ENCODE measurements at regions not wholly inside any gene's neighbourhood (a gene's known extent, or its start where the extent isn't known, plus 50 kb on each side); places are given as distances from the start of the nearest gene placed in this dataset.
A peak's percentile ranks its signal among the peaks of the same experiment; 100 is the strongest.

DNA sequence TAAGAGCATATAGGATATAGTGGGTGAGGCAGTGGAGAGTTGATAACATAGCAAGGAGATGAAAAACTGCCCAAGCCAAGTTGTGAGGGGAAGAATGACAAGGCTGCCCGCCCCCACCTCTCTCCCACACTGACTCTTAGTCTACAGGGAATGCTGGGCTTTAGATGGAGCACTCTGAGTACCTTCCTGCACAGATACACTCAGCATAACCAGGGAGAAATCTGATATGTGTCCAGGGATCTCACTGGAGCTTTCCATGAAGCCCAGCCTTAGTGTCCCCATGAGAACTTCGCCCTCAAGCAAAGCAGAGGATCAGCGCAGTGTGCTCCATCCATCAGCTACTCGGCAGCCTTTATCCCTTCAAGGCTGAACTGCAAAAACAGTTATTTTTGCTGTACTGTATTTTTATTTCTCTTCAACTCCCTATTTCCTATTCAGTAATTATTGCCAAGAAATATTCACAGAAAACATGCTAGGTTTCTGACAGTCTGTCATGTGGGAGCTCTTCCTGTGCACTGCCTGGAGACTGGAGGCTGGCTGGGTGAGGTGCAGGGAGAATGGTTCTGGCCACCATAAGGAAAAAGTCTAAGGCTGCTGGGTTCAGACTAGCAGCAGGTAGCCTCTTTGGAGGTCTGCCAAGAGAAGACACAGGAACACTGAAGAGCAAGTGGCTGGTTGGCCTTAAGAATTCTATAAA lies 475.2 kb upstream of the PPP2R3A start:
- DNase-seq: no peak

- DNase-seq: no peak
Observed at GRCh38 chr3:135491491-135492205, 473.9 kb upstream of the PPP2R3A start.

GRCh38 chr3:135495891-135496290 lies 469.6 kb upstream of the PPP2R3A start:
- no peak for DNase-seq

DNA sequence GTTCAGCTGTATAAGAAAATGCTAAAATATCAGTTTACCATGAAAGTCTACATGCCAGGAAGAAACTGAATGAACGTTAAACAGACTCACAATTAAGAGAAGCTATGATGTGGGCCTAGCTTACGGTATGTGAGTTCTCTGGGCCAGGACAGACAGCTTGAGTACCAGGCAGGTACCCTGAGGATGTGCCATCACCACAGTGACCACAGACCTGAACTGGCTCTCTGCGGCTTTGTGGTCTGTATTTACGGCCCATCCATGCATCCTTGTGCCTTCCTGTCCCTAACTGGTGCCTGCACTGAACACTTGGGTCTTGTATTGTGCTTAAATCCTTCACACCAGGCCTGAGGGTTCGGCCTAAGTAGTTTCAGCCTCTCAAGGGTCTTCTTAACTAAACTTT lies 467.5 kb upstream of the PPP2R3A start:
- DNase-seq: no peak

DNA sequence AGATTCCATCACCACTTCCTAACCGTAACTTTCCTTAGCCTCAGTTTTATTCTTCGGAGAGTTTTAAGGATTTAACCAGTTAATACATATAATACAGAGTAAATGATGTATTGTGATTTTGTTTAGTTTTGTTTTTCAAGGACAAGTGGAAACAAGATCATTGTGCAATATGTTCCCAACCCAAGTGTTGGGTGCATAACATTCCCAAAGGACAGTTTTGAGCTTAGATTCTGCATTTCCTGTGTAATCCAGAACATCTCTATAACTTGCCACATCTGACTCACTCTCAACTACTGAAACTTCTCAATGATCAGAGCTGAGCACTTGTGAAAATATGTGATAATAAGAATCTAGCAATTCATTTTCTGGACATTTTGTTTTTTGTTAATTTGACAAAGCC lies 466.1 kb upstream of the PPP2R3A start:
- no peak for DNase-seq

DNA sequence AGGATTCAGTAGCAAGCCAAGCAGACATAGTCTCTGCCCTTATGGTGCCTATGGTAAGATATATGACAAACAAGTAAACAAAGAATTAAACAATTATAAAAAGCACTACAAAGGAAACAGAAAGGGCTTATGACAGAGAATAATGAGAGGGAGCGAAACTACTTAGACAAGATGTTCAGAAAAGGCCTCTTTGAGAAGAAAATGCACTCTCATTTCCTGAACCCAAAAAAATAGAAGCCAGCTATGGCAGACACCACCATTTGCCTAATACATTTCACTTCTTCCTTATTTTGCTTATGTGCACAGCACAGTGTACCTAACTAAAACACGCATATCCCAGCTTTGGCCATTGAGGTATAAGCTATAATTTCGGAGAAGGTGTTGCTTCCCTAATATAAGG lies 465.5 kb upstream of the PPP2R3A start:
- DNase-seq: no peak

DNA sequence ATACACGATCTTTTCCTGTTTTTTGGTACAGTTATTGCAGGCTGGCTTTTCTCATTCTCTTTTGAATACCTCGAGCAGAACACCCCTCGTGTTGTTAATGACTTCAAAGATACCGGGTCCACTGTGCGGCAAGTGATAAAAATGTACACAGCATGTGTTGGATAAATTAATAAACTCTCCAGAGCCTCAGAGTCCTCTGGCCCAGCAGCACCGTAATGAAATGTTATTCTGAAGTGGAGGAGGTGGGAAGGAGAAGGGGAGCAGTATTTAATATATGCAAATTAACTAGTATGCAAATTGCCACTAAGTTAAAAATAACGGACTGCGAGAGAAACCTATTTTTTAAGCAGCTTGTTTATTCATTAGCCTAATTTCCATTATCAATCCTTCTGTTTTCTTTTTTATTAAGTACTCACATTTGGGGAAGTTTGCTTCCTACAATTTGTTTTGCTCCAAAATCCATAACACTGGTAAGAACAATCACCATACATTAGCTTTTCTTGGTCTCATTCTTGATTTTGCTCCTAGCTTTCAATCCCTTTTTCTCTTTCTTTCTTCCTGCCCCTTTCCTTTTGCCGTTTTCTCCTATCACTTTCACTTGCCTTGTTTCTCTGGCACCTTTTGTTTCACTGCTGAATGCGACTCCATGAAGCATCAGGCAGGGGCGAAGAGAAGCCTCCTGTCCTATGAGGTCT lies 462.3 kb upstream of the PPP2R3A start:
- no peak for DNase-seq

- DNase-seq: peak in 1 of 2 experiments; percentile 44
Observed at GRCh38 chr3:135503760-135504686, 461.5 kb upstream of the PPP2R3A start.

DNA sequence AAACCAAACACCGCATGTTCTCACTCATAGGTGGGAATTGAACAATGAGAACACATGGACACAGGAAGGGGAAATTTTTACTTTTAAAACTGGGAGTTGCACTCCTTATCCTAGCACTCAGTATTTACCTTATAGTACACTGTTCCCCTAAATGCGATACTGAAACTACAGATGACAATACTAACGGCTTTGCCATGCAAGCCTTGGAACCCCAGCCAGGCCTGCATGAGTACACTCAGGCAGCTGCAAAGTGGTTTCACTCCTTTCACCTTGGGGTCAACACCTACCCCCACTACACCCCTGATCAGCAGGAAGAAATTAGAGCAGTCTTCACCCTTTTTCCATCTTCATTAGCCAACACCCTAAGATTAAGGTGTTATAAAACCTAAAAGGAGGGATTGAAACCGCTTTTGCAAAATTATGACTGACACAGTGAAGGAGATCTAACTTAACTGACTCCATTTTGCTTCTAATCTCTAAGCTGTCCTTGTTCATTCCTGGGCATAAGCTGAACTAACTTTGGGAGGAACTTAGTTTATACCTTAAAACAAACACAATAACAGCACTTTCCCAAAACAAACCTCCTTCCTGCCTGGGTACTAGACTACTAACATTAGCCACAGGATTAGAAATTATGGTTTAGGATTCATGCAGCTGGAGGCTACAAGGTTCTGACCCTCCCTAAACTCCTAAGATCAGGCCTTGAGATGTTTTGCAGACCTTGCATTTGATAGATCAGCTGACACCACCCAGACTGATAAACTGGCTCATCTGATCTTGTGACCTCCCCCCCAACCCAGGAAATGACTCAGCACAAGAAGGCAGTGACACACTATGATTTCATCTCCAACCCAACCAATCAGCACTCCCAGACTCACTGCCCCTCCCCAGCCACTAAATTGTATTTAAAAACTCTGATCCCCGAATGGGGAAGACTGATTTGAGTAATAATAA lies 452.1 kb upstream of the PPP2R3A start:
- DNase-seq: no peak

DNA sequence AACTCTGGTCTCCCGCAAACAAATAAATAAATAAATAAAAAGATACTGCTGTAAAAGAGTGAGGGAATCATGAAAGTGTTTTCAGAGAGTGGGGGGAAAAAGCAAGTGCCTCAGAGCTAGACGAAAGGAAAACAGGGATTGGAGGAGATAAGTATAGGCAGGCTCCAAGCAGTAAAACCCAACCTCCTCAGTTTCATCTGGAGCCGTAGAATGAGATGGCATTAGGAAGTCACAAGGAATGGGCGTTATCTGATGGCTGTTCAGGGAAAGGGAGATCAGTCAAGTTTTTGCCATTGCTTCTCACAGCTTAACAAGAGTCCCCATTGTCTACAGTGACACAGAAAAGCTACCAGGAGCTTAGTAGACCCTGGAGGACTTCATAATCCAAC lies 451.5 kb upstream of the PPP2R3A start:
- no peak for DNase-seq

DNA sequence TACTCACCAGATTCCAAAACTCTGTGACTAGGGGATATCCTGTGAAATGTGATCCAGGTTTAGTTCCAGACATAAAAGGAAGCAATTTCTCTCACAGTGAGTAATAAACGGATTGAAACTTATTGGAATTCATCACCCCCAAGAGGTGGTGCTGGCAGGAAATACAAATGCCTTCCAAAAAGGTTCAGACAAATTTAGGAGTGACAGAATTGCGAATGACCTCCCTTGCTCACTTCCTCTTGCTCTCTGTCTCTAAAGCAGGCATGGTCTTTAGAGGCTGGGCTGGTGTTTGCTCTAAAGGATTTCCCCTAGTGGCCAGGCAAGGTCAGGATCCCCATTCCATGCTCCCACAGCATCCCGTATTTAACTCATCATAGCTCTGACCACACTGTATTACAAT lies 449.4 kb upstream of the PPP2R3A start:
- no peak for DNase-seq

DNA sequence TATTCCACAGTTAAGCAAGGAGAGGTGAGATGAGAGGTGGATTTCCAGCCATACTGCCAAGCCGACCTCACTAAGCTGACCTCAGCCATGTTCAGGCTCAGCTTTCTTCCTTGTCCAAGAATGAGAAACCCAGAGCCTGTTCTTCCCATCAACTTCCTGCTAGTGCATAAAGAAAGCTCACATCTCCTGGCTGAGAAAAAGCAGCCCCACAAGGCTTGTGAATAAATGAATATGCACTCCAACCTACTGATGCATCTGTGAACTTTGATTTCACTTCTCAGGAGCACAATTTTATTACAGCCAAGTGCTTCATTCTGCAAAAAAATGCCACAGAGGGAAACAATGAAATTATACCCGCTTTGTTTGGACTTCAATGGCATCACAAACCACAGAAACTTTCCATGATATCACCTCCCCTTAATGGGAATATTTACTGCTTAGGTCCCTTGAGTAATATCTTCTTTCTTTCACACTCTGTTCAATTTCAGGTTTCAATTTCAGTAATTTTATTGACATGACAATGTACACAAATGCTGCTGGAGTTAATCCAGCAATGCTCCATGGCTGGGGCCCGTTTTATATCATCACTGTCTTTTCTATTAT lies 437.0 kb upstream of the PPP2R3A start:
- DNase-seq: no peak

DNA sequence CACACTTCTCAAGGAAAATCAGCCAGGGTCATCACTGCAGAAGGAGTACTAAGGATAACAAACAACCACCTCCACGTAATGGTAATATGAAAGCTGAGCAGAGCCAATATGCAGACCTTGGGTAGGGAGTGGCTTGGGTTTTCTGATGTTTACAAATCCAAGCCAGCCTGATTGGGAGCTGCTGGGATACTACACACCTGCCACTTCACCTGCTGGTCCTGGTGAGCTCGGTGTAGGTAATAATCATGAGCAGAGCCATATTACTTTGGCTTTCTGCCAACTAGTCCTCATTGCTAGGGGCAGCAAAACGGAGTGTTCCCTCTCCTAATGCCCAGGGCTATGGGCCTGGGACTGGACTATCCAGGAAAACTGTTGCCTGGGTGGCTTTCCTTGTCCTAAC lies 433.5 kb upstream of the PPP2R3A start:
- no peak for DNase-seq

DNA sequence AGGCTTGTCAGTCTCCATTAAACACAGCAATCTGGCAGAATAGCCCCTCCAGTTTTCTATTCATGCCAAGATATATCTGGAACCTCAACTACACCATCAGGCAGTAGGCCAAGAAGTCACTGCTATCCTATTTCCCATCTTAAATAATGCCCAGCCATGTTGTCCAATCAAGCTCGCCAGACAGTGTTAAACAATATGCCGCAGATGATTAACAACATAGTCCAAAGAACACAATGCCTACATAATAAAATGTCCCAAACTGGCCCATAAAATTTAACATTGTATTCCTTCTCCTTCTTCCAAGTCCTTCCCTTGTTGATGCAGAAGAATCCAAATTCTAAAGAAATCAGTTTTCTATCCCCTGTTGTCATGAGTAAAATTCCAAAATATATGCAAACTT lies 427.4 kb upstream of the PPP2R3A start:
- no peak for DNase-seq

DNA sequence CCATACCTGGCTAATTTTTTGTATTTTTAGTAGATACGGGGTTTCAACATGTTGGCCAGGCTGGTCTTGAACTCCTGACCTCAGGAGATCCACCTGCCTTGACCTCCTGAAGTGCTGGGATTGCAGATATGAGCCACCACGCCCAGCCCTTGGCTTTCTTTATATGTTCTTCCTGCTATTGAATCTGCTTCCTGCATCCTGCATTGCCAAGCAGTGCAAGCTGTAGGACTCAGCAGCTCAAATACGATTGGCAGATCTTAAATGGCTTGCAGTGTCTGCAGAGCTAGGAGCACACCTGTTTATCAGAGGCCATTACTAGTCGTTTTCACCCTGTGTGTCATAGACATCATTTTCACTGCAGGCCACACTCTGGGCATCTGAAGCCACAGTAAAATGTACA lies 426.2 kb upstream of the PPP2R3A start:
- DNase-seq: no peak

DNA sequence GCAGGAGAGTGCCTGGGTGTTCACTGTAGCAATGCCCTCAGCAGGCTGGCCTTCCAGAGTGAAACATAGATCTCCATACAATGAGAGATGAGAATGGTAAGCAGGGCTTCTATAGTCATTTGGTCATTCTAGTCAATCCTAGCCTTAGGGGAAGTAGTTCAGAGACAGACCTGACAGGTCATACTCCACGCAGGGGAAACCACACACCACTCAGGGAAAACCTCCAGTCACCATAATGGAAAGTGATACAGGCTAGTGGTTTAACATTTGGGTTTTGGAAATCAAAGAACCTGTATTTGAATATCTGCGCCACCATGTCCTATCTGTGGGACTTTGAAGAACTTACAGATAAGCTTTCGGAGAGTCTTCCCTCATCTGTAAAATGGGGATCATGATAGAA lies 425.7 kb upstream of the PPP2R3A start:
- DNase-seq: no peak

GRCh38 chr3:135549928-135550494 lies 415.5 kb upstream of the PPP2R3A start:
- no peak for DNase-seq

DNA sequence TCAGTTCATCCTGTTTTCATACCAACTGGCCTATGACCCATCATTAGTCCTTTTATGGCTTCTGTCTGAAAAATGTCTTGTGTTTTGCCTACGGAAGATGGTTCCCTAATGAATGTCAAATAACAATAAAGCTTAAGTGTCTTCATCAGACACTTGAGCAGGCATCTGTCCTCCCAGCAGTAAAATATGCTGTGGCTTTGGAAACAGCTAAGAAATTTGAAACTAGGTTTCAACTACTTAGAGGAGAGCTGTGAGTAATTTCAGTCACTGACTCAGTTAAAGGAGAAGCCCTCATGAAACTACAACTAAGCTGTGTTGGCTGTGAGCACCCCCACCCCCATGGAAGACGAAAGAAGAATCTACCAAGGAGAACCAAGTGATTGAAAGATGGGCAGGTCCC lies 409.4 kb upstream of the PPP2R3A start:
- DNase-seq: no peak

GRCh38 chr3:135558150-135558783 lies 407.3 kb upstream of the PPP2R3A start:
- no peak for DNase-seq

GRCh38 chr3:135558906-135559305 lies 406.6 kb upstream of the PPP2R3A start:
- no peak for DNase-seq

DNA sequence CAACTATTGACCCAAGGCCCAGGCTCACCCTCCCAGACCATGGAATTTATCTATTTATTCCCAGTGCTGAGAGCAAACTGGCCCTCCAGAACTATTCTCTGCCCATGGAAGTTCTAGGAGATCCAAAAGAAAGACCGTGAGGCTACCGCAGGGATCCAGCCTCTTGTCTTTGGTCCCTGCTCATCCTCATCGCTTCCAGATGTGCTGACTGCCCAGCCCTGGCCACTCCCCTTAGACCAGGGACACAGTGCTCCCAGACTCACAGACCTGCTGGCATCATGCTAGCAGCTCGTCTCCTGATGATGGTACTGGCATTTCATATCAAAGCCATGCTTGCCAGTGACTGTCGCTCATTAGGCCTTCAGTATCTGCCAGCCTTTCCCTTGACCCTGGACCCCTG lies 405.7 kb upstream of the PPP2R3A start:
- DNase-seq: no peak

All from cerebellar nuclear complex (tissue), 1 donor.